ENCODE measurements at regions not wholly inside any gene's neighbourhood (a gene's known extent, or its start where the extent isn't known, plus 50 kb on each side); places are given as distances from the start of the nearest gene placed in this dataset.

DNA sequence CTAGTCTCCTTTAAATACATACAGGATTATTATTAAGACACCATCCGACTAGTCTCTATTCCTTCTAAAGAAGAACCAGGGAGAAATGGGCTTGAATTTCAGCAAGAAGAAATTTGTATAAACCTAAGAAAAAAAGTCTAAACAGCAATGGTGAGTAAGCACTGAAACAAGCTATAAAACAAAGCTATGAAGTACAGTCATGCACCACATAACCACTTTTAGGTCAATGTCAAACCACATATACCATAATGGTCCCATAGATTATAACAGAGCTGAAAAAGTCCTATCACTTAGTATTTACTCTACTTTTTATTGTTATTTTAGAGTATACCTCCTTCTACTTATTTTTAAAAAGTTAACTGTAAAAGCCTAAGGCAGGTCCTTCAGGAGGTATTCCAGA is 102.0 kb upstream of the NFIB start:
- TF ChIP-seq, protein P1, sequence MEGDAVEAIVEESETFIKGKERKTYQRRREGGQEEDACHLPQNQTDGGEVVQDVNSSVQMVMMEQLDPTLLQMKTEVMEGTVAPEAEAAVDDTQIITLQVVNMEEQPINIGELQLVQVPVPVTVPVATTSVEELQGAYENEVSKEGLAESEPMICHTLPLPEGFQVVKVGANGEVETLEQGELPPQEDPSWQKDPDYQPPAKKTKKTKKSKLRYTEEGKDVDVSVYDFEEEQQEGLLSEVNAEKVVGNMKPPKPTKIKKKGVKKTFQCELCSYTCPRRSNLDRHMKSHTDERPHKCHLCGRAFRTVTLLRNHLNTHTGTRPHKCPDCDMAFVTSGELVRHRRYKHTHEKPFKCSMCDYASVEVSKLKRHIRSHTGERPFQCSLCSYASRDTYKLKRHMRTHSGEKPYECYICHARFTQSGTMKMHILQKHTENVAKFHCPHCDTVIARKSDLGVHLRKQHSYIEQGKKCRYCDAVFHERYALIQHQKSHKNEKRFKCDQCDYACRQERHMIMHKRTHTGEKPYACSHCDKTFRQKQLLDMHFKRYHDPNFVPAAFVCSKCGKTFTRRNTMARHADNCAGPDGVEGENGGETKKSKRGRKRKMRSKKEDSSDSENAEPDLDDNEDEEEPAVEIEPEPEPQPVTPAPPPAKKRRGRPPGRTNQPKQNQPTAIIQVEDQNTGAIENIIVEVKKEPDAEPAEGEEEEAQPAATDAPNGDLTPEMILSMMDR (IDR thresholded peaks at IDR 0.05 in 2 of 3, conservative IDR thresholded peaks at IDR 0.05 in 1 of 3; ENCODE audit: borderline replicate concordance in 1 of 3, insufficient read depth in 1 of 3, low read depth in 2 of 3, low read length in 2 of 3), result no peak
- TF ChIP-seq ZNF274 (IDR thresholded peaks at IDR 0.05; ENCODE audit: low read depth, low read length), result no peak

All from HCT116 (cell line).